KMS-11 (cell line): ENCODE measurements at regions not wholly inside any gene's neighbourhood (a gene's known extent, or its start where the extent isn't known, plus 50 kb on each side); places are given as distances from the start of the nearest gene placed in this dataset.
"Not testable (repeated sequence)": the region's sequence is repeated elsewhere in the genome, so short reads cannot be mapped to it uniquely, and the experiment has no call there.

Experiments used
- H2AFZ ChIP-seq: fragments of 200-600 bp; sonication (generic); 2 replicates; pipeline ENCODE4 v1.6.1; 2016; ENCODE audit warnings: antibody characterized with exemption, mixed run types, low read depth
- H3K27ac ChIP-seq: fragments of 200-600 bp; sonication (generic); 2 replicates; pipeline ENCODE4 v1.6.1; 2016; ENCODE audit warnings: mild to moderate bottlenecking, mixed run types
- H3K27me3 ChIP-seq: fragments of 200-600 bp; sonication (generic); 2 replicates; pipeline ENCODE4 v1.6.1; 2017; ENCODE audit warnings: mild to moderate bottlenecking, low read depth, mixed run types, moderate library complexity; ENCODE audit not compliant: insufficient read depth
- H3K36me3 ChIP-seq: fragments of 200-600 bp; sonication (generic); 2 replicates; pipeline ENCODE4 v1.6.1; 2017; ENCODE audit warnings: mild to moderate bottlenecking, mixed run types; ENCODE audit not compliant: insufficient read depth
- H3K4me1 ChIP-seq: fragments of 200-600 bp; sonication (generic); 2 replicates; pipeline ENCODE4 v1.6.1; 2016; ENCODE audit warnings: mild to moderate bottlenecking, low read depth, mixed run types; ENCODE audit not compliant: poor library complexity, severe bottlenecking
- H3K4me2 ChIP-seq: fragments of 200-600 bp; sonication (generic); 2 replicates; pipeline ENCODE4 v1.7.0; 2016; ENCODE audit warnings: mild to moderate bottlenecking, mixed run types
- H3K4me3 ChIP-seq: fragments of 200-600 bp; sonication (generic); IDR thresholded peaks from 2 replicates; pipeline ENCODE4 v1.6.1; 2017; ENCODE audit warnings: low read depth, low read length, mixed read lengths; ENCODE audit not compliant: insufficient read depth
- H3K79me2 ChIP-seq: fragments of 200-600 bp; sonication (generic); 2 replicates; pipeline ENCODE4 v1.6.1; 2016; ENCODE audit warnings: low read depth, mixed run types; ENCODE audit not compliant: insufficient read depth
- H3K9ac ChIP-seq: fragments of 200-600 bp; sonication (generic); 2 replicates; pipeline ENCODE4 v1.6.1; 2016; ENCODE audit warnings: mild to moderate bottlenecking, mixed run types
- H4K20me1 ChIP-seq: fragments of 200-600 bp; sonication (generic); 2 replicates; pipeline ENCODE4 v1.6.1; 2016; ENCODE audit warnings: mild to moderate bottlenecking, mixed run types; ENCODE audit not compliant: insufficient read depth
- TF ChIP-seq, protein P1 (sequence below): fragments of 200-600 bp; sonication (generic); conservative IDR thresholded peaks from 2 replicates; pipeline ENCODE4 v1.6.1; 2017; ENCODE audit warnings: low read depth, mild to moderate bottlenecking, antibody characterized with exemption, low read length, moderate library complexity, mixed read lengths

- no peak overlapping the region for H3K27ac ChIP-seq
- H3K4me3 ChIP-seq: no peak overlapping the region
These were observed 164.6 kb upstream of the KCTD7 start for GRCh38 chr7:66464059-66464458.

DNA sequence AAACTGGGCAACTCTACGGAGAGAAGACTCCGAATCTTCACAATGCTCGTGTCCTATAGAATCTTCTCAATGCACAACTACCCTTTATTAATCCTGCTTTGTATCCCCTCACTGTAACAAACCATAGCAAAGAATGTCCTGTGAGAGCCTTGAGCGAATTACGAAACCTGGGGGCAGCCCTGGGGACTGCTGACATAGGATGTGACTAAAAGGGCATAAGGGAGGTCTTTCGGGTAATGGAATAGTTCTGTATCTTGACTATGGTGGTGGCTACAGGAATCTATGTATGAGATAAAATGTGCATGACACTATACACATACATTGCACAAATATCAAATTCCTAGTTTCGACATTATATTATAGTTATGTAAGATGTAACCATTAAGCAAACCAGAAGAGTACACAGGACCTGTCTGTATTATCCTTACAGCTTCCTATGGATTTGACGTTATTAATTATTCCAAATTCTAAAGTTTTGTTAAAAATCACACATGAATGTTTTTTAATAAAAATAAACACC is 162.5 kb upstream of the KCTD7 start:
- no peaks in the 10 kb centered on the region for H3K79me2 ChIP-seq
- H4K20me1 ChIP-seq: no peaks in the 10 kb centered on the region
- H3K4me3 ChIP-seq: no peak overlapping the region
- H3K27ac ChIP-seq: no peak overlapping the region
- TF ChIP-seq, protein P1, sequence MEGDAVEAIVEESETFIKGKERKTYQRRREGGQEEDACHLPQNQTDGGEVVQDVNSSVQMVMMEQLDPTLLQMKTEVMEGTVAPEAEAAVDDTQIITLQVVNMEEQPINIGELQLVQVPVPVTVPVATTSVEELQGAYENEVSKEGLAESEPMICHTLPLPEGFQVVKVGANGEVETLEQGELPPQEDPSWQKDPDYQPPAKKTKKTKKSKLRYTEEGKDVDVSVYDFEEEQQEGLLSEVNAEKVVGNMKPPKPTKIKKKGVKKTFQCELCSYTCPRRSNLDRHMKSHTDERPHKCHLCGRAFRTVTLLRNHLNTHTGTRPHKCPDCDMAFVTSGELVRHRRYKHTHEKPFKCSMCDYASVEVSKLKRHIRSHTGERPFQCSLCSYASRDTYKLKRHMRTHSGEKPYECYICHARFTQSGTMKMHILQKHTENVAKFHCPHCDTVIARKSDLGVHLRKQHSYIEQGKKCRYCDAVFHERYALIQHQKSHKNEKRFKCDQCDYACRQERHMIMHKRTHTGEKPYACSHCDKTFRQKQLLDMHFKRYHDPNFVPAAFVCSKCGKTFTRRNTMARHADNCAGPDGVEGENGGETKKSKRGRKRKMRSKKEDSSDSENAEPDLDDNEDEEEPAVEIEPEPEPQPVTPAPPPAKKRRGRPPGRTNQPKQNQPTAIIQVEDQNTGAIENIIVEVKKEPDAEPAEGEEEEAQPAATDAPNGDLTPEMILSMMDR: no peak
- H3K36me3 ChIP-seq: no peaks in the 10 kb centered on the region
- no peak overlapping the region for H3K4me2 ChIP-seq
- H3K4me1 ChIP-seq: no peaks in the 10 kb centered on the region
- no peak overlapping the region for H2AFZ ChIP-seq
- H3K27me3 ChIP-seq: no peaks in the 10 kb centered on the region
- H3K9ac ChIP-seq: no peak overlapping the region

More at GRCh38 chr7:66464059-66464458, 164.6 kb upstream of the KCTD7 start:
- Histone ChIP-seq H3K9ac (no peak overlapping the region), H2AFZ (no peak overlapping the region), H4K20me1 (no peaks in the 10 kb centered on the region), H3K4me1 (no peaks in the 10 kb centered on the region), H3K27me3 (no peaks in the 10 kb centered on the region), H3K4me2 (no peak overlapping the region), H3K36me3 (no peaks in the 10 kb centered on the region), H3K79me2 (no peaks in the 10 kb centered on the region)
- TF ChIP-seq, protein P1: no peak

GRCh38 chr7:66467887-66468286 is 160.8 kb upstream of the KCTD7 start:
- no peaks in the 10 kb centered on the region for H3K4me1 ChIP-seq
- no peaks in the 10 kb centered on the region for H3K36me3 ChIP-seq
- no peak overlapping the region for H3K4me2 ChIP-seq
- H2AFZ ChIP-seq: no peak overlapping the region
- no peak overlapping the region for H3K27ac ChIP-seq
- H4K20me1 ChIP-seq: no peaks in the 10 kb centered on the region
- TF ChIP-seq, protein P1: no peak
- no peak overlapping the region for H3K9ac ChIP-seq
- no peaks in the 10 kb centered on the region for H3K27me3 ChIP-seq
- H3K4me3 ChIP-seq: no peak overlapping the region
- no peaks in the 10 kb centered on the region for H3K79me2 ChIP-seq

- not testable (repeated sequence) for H3K4me1 ChIP-seq, H3K27ac ChIP-seq, H3K4me3 ChIP-seq, H3K9ac ChIP-seq, H3K36me3 ChIP-seq, H3K79me2 ChIP-seq, H2AFZ ChIP-seq, H3K27me3 ChIP-seq, H3K4me2 ChIP-seq, H4K20me1 ChIP-seq
These were observed 155.6 kb upstream of the KCTD7 start for GRCh38 chr7:66473064-66473463.

DNA sequence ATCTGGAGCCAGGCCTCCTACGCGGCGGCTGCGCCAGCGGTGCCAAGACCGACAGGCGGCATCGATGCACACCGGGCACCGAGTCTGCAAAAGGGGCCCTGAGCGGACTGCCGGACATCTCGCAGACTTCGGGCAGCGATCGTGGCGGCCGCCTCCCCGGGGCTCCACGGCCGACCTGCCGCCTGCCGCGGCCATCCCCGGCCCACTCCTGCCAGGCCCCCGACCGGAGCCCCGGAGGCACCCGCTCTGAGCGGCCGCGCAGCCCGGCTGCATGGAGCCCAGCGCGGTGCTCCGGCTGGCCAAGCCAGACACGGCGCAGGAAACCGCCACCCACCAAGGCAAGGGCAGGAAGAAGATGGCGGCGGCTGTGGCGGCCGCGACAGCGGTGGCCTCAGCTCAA is 154.2 kb upstream of the KCTD7 start:
- no peak overlapping the region for H3K27ac ChIP-seq
- no peak overlapping the region for H3K4me3 ChIP-seq
- no peaks in the 10 kb centered on the region for H4K20me1 ChIP-seq
- H3K4me1 ChIP-seq: no peaks in the 10 kb centered on the region
- no peaks in the 10 kb centered on the region for H3K36me3 ChIP-seq
- H3K27me3 ChIP-seq: no peaks in the 10 kb centered on the region
- no peak overlapping the region for H3K9ac ChIP-seq
- H3K79me2 ChIP-seq: no peaks in the 10 kb centered on the region
- TF ChIP-seq, protein P1: no peak
- no peak overlapping the region for H2AFZ ChIP-seq
- no peak overlapping the region for H3K4me2 ChIP-seq

DNA sequence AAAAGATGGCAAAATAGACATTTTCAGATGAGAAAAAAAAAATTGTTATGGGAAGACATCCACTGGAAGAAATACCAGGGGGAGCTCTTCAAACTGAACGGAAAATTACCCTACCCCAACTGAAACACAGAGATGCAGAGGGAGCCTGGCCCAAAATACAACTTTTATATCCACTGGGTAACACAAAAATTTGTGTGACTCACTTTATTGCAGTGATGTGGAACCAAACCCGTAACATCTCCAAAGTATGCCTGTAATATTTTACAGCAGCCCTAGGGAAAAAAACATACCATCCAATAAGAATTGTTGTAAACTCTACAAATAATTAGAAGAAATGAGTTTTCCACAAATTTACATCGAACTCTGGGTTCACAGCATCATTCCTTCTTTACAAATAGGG is 152.6 kb upstream of the KCTD7 start:
- H4K20me1 ChIP-seq, H3K4me1 ChIP-seq, H3K9ac ChIP-seq, H3K27ac ChIP-seq, H3K4me2 ChIP-seq, H3K27me3 ChIP-seq, H3K4me3 ChIP-seq, H3K36me3 ChIP-seq, H3K79me2 ChIP-seq, H2AFZ ChIP-seq: not testable (repeated sequence)

DNA sequence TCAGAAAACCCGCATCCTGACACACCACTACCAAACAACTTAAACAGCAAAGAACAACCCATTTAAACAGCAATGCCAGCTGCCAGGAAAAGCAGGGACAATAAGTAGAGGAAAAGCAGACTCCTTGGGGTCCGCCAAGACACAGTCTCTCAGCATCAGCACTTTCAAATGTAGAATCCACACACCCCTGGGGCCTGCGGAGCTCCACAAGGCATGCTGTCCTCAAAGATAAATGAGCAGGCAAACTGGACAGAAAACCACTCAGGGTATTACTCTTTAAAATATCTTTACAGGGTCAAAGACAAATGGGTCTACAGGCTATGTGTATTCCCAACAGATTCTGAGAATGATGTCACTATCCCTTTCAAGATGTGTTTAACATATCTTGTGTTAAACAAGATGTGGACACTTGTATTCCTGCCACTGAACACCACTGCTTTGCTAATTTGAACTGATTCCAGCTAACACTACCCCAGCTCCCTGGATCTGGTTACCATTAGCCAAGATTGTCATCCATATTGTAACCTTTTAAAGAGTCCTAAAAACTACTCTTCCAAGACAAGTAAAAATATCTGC is 150.8 kb upstream of the KCTD7 start:
- H2AFZ ChIP-seq, H3K27ac ChIP-seq, H3K4me2 ChIP-seq, H3K4me3 ChIP-seq, H3K9ac ChIP-seq, H3K27me3 ChIP-seq, H3K36me3 ChIP-seq, H4K20me1 ChIP-seq, H3K79me2 ChIP-seq, H3K4me1 ChIP-seq: not testable (repeated sequence)
